Osteocyte (in vitro differentiated cells): ENCODE measurements at regions not wholly inside any gene's neighbourhood (a gene's known extent, or its start where the extent isn't known, plus 50 kb on each side); places are given as distances from the start of the nearest gene placed in this dataset.

Experiments used
- DNase-seq: peaks from one replicate; pipeline ENCODE4 v3.0.0; 2021; ENCODE audit warnings: mixed read lengths; ENCODE audit not compliant: unreplicated experiment; ENCODE audit errors: extremely low spot score
- H3K27ac Mint-ChIP-seq: one replicate; pipeline ENCODE4 v1.8.0; 2021; ENCODE audit warnings: mild to moderate bottlenecking, mixed read lengths; ENCODE audit not compliant: unreplicated experiment
- H3K27me3 Mint-ChIP-seq: one replicate; pipeline ENCODE4 v1.8.0; 2021; ENCODE audit warnings: mixed read lengths; ENCODE audit not compliant: unreplicated experiment
- H3K36me3 Mint-ChIP-seq: one replicate; pipeline ENCODE4 v1.8.0; 2021; ENCODE audit warnings: mixed read lengths; ENCODE audit not compliant: unreplicated experiment
- H3K4me1 Mint-ChIP-seq: one replicate; pipeline ENCODE4 v1.8.0; 2021; ENCODE audit warnings: mixed read lengths; ENCODE audit not compliant: unreplicated experiment
- H3K4me3 Mint-ChIP-seq: one replicate; pipeline ENCODE4 v1.8.0; 2021; ENCODE audit warnings: mild to moderate bottlenecking, moderate library complexity, mixed read lengths; ENCODE audit not compliant: unreplicated experiment
- H3K9me3 Mint-ChIP-seq: one replicate; pipeline ENCODE4 v1.8.0; 2021; ENCODE audit warnings: mixed read lengths; ENCODE audit not compliant: unreplicated experiment
- CTCF ChIP-seq: fragments of 200-600 bp; sonication (generic); IDR thresholded peaks from 2 replicates; pipeline ENCODE4 v1.5.0; 2021; ENCODE audit warnings: antibody characterized with exemption, mild to moderate bottlenecking, moderate library complexity

- H3K4me1 Mint-ChIP-seq, result no peaks in the 10 kb centered on the region
- no peak for TF ChIP-seq CTCF
- no peak for DNase-seq
- H3K36me3 Mint-ChIP-seq, result no peaks in the 10 kb centered on the region
- no peaks in the 10 kb centered on the region for H3K27me3 Mint-ChIP-seq
- H3K4me3 Mint-ChIP-seq, result no peak overlapping the region
- peaks cover 24% of the 10 kb centered on the region for H3K9me3 Mint-ChIP-seq
- no peak overlapping the region for H3K27ac Mint-ChIP-seq
These were observed 1071.7 kb upstream of the TENM4 start for GRCh38 chr11:80512491-80512890.

- Mint-ChIP-seq H3K4me1 (no peaks in the 10 kb centered on the region), H3K27me3 (no peaks in the 10 kb centered on the region), H3K9me3 (peaks cover 32% of the 10 kb centered on the region), H3K4me3 (no peak overlapping the region), H3K27ac (no peak overlapping the region), H3K36me3 (no peaks in the 10 kb centered on the region)
- TF ChIP-seq CTCF, result no peak
- no peak for DNase-seq
These were observed 1064.9 kb upstream of the TENM4 start for GRCh38 chr11:80505771-80506170.

- Mint-ChIP-seq H3K9me3 (peaks cover 28% of the 10 kb centered on the region), H3K4me1 (no peaks in the 10 kb centered on the region), H3K27me3 (no peaks in the 10 kb centered on the region), H3K27ac (no peak overlapping the region), H3K36me3 (no peaks in the 10 kb centered on the region), H3K4me3 (no peak overlapping the region)
- TF ChIP-seq CTCF, result no peak
- no peak for DNase-seq
These were observed 1063.2 kb upstream of the TENM4 start for GRCh38 chr11:80503990-80504389.

GRCh38 chr11:80502511-80502910, 1061.7 kb upstream of the TENM4 start:
- peaks cover 22% of the 10 kb centered on the region for H3K9me3 Mint-ChIP-seq
- H3K27me3 Mint-ChIP-seq, result no peaks in the 10 kb centered on the region
- H3K4me3 Mint-ChIP-seq, result no peak overlapping the region
- H3K4me1 Mint-ChIP-seq, result no peaks in the 10 kb centered on the region
- DNase-seq, result no peak
- no peaks in the 10 kb centered on the region for H3K36me3 Mint-ChIP-seq
- no peak overlapping the region for H3K27ac Mint-ChIP-seq
- TF ChIP-seq CTCF, result no peak

- no peak for DNase-seq
- Mint-ChIP-seq H3K27ac (no peak overlapping the region), H3K4me3 (no peak overlapping the region), H3K9me3 (peaks cover 25% of the 10 kb centered on the region), H3K36me3 (no peaks in the 10 kb centered on the region), H3K27me3 (no peaks in the 10 kb centered on the region), H3K4me1 (no peaks in the 10 kb centered on the region)
- no peak for TF ChIP-seq CTCF
These were observed 1054.3 kb upstream of the TENM4 start for GRCh38 chr11:80495116-80495515.
